OCI-LY3 (cell line): ENCODE measurements at regions not wholly inside any gene's neighbourhood (a gene's known extent, or its start where the extent isn't known, plus 50 kb on each side); places are given as distances from the start of the nearest gene placed in this dataset.

Source experiments
- H2AFZ ChIP-seq: fragments of 200-600, 300-600 bp; shearing (Covaris generic); 2 replicates; pipeline ENCODE4 v1.6.0; 2014; ENCODE audit warnings: antibody characterized with exemption, low read depth, low read length
- H3K27ac ChIP-seq: fragments of 200-600, 300-600 bp; sonication (generic); 2 replicates; pipeline ENCODE4 v1.5.1; 2014; ENCODE audit warnings: mild to moderate bottlenecking, low read length, moderate library complexity, mixed read lengths
- H3K27me3 ChIP-seq: fragments of 200-600, 300-600 bp; sonication (generic); 2 replicates; pipeline ENCODE4 v1.6.1; 2014; ENCODE audit warnings: low read depth, low read length, mixed read lengths
- H3K36me3 ChIP-seq: fragments of 200-600, 300-600 bp; sonication (generic); replicated peaks from 2 replicates; pipeline ENCODE3; 2014; ENCODE audit warnings: low read depth, low read length, mixed read lengths
- H3K4me1 ChIP-seq: fragments of 300-600, 200-600 bp; sonication (generic); 2 replicates; pipeline ENCODE4 v1.6.1; 2014; ENCODE audit warnings: low read length, mixed read lengths
- H3K4me2 ChIP-seq: fragments of 200-600, 300-600 bp; sonication (generic); 2 replicates; pipeline ENCODE4 v1.6.1; 2014; ENCODE audit warnings: low read length, mixed read lengths
- H3K4me3 ChIP-seq: fragments of 300-600, 200-600 bp; sonication (generic); 2 replicates; pipeline ENCODE4 v1.5.1; 2014; ENCODE audit warnings: antibody characterized with exemption, mild to moderate bottlenecking, low read length, moderate library complexity
- H3K79me2 ChIP-seq: fragments of 300-600, 200-600 bp; shearing (Covaris generic); 2 replicates; pipeline ENCODE4 v1.6.1; 2014; ENCODE audit warnings: mild to moderate bottlenecking, low read length, mixed read lengths
- H3K9ac ChIP-seq: fragments of 300-600, 200-600 bp; shearing (Covaris generic); 2 replicates; pipeline ENCODE4 v1.6.0; 2014; ENCODE audit warnings: mild to moderate bottlenecking, low read length, moderate library complexity
- H3K9me3 ChIP-seq: fragments of 200-600, 300-600 bp; shearing (Covaris generic); 2 replicates; pipeline ENCODE4 v1.6.1; 2014; ENCODE audit warnings: low read length, mixed read lengths; ENCODE audit not compliant: insufficient read depth
- H4K20me1 ChIP-seq: fragments of 200-600, 300-600 bp; sonication (generic); 2 replicates; pipeline ENCODE4 v1.6.1; 2016; ENCODE audit warnings: low read length, mixed read lengths; ENCODE audit not compliant: insufficient read depth
- EZH2phosphoT487 ChIP-seq: fragments of 200-600 bp; shearing (Covaris generic); IDR thresholded peaks from 2 replicates; pipeline ENCODE4 v1.6.1; 2018; ENCODE audit warnings: antibody characterized with exemption, mixed run types, low read depth
- TF ChIP-seq, protein P1 (sequence below): fragments of 200-600, 300-600 bp; sonication (generic); IDR thresholded peaks from 2 replicates; pipeline ENCODE4 v1.5.1; 2014; ENCODE audit warnings: antibody characterized with exemption, low read length, low read depth

DNA sequence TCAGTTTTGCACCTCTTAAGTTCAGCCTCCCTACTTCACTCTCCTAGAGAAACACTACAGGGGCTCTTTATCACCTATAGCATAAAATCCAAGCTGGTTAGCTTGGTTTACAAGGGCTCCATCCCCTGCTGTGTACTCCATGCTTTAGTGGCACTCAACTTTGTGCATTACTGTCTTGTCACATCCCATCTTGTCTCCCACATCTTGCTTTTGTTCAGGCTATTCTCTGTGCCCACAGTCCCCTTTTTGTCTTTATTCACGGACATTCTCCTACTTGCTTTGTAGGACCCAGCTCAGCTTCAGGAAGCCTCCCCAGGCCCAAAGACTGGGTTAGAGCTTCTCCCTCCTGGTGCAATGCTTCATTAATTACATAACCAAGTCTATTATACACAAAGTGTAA is 107.9 kb upstream of the SPACA1 start:
- TF ChIP-seq, protein P1, sequence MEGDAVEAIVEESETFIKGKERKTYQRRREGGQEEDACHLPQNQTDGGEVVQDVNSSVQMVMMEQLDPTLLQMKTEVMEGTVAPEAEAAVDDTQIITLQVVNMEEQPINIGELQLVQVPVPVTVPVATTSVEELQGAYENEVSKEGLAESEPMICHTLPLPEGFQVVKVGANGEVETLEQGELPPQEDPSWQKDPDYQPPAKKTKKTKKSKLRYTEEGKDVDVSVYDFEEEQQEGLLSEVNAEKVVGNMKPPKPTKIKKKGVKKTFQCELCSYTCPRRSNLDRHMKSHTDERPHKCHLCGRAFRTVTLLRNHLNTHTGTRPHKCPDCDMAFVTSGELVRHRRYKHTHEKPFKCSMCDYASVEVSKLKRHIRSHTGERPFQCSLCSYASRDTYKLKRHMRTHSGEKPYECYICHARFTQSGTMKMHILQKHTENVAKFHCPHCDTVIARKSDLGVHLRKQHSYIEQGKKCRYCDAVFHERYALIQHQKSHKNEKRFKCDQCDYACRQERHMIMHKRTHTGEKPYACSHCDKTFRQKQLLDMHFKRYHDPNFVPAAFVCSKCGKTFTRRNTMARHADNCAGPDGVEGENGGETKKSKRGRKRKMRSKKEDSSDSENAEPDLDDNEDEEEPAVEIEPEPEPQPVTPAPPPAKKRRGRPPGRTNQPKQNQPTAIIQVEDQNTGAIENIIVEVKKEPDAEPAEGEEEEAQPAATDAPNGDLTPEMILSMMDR, result no peak
- TF ChIP-seq EZH2phosphoT487, result no peak
- H3K27me3 ChIP-seq, result no peaks in the 10 kb centered on the region
- no peaks in the 10 kb centered on the region for H4K20me1 ChIP-seq
- H2AFZ ChIP-seq, result no peak overlapping the region
- no peak overlapping the region for H3K9ac ChIP-seq
- no peak overlapping the region for H3K4me2 ChIP-seq
- no peaks in the 10 kb centered on the region for H3K9me3 ChIP-seq
- H3K79me2 ChIP-seq, result no peaks in the 10 kb centered on the region
- no peaks in the 10 kb centered on the region for H3K36me3 ChIP-seq
- H3K27ac ChIP-seq, result no peak overlapping the region
- no peaks in the 10 kb centered on the region for H3K4me1 ChIP-seq
- H3K4me3 ChIP-seq, result no peak overlapping the region

DNA sequence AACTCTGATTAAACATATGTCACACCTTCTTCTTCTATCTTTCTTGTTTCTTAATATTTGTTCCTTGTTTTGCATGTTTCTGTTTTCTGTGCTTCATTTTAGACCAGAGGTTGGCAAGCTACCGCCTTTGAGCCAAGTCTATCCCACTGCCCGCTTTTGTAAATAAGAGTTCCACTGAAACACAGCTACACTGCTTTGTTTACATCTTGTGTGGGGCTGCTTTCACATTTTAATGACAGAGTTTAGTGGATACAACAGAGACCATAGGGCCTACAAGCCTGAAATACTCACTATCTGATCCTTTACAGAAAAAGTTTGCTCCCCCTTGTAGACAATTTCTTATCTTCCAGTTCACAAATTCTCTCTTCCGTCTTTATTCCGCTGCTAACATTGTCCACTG is 109.4 kb upstream of the SPACA1 start:
- Histone ChIP-seq H3K9me3 (no peaks in the 10 kb centered on the region), H3K4me1 (no peaks in the 10 kb centered on the region), H2AFZ (no peak overlapping the region), H3K36me3 (no peaks in the 10 kb centered on the region), H3K9ac (no peak overlapping the region), H4K20me1 (no peaks in the 10 kb centered on the region), H3K27me3 (no peaks in the 10 kb centered on the region), H3K27ac (no peak overlapping the region), H3K4me2 (no peak overlapping the region), H3K4me3 (no peak overlapping the region), H3K79me2 (no peaks in the 10 kb centered on the region)
- no peak for TF ChIP-seq EZH2phosphoT487
- TF ChIP-seq, protein P1, result no peak

DNA sequence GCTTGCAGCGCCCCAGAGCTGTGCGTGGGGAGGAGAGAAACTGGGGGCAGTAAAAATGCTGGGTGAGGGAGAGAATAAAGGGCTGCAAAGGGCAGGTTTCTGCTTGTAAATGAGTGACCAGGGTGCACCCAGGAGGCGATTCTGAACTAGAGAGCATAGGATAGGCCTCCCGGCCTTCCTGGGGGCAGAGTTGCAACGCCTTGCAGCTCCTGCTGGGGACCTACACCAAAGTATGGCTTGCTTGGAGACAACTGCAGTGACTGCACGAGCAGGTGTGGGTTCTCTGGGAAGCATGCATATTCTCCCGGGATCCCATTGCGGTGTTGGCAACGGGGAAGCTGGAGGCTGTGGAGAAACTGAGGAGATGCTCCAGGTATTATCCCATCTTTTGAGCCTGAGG is 111.6 kb upstream of the SPACA1 start:
- H3K9me3 ChIP-seq, result no peaks in the 10 kb centered on the region
- H3K4me1 ChIP-seq, result no peaks in the 10 kb centered on the region
- no peaks in the 10 kb centered on the region for H3K79me2 ChIP-seq
- H3K27ac ChIP-seq, result no peak overlapping the region
- TF ChIP-seq EZH2phosphoT487, result no peak
- TF ChIP-seq, protein P1, result no peak
- H4K20me1 ChIP-seq, result no peaks in the 10 kb centered on the region
- no peaks in the 10 kb centered on the region for H3K27me3 ChIP-seq
- H2AFZ ChIP-seq, result no peak overlapping the region
- no peaks in the 10 kb centered on the region for H3K36me3 ChIP-seq
- no peak overlapping the region for H3K4me2 ChIP-seq
- H3K9ac ChIP-seq, result no peak overlapping the region
- no peak overlapping the region for H3K4me3 ChIP-seq

DNA sequence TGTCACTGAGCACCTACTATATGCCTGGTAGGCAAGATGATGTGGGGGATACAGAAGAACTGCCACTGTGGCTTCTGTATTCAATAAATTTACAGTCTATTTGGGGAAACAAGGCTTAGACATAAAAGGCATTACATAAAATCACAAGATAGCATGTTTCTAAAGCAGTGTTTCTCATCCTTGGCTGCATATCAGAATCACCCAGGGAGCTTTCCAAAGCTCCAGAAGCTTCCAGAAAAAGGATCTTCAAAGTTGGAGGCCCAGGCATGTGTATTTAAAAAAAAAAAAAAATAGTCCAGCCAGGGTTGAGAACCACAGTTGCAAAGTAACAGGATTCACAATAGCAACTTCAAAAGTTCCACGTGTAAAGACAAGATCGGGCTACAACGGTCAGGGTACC is 112.4 kb upstream of the SPACA1 start:
- Histone ChIP-seq H4K20me1 (no peaks in the 10 kb centered on the region), H3K9ac (no peak overlapping the region), H3K4me2 (no peak overlapping the region), H3K4me1 (peaks cover 2% of the 10 kb centered on the region; the same call in 1 of the 2 replicates), H3K9me3 (no peaks in the 10 kb centered on the region), H3K36me3 (no peaks in the 10 kb centered on the region), H3K79me2 (no peaks in the 10 kb centered on the region), H3K4me3 (no peak overlapping the region), H2AFZ (no peak overlapping the region), H3K27ac (no peak overlapping the region), H3K27me3 (no peaks in the 10 kb centered on the region)
- TF ChIP-seq, protein P1, result no peak
